Tibial artery (tissue), 4 donors: ENCODE measurements at regions not wholly inside any gene's neighbourhood (a gene's known extent, or its start where the extent isn't known, plus 50 kb on each side); places are given as distances from the start of the nearest gene placed in this dataset.
"Not testable (repeated sequence)": the region's sequence is repeated elsewhere in the genome, so short reads cannot be mapped to it uniquely, and the experiment has no call there.

Source experiments
- DNase-seq, 2 donors: peaks; one replicate each; pipeline ENCODE4 v3.0.0-alpha.2; 2019
- H3K27ac ChIP-seq, 2 donors: fragments of 200-600 bp; sonication (generic) in 1 of 2; 1 replicate in 1 of 2; 2 replicates in 1 of 2; pipeline ENCODE4 v1.5.1; 2018 to 2019; ENCODE audit warnings: mild to moderate bottlenecking in 1 of 2
- H3K27me3 ChIP-seq, 2 donors: fragments of 200-600 bp; sonication (generic) in 1 of 2; one replicate each; pipeline versions ENCODE4 v1.5.1 to v1.6.0; 2016 to 2019
- H3K36me3 ChIP-seq, 3 donors: fragments of 200-600 bp; sonication (generic) in 2 of 3; one replicate each; pipeline ENCODE4 v1.5.1; 2016 to 2019; ENCODE audit warnings: mild to moderate bottlenecking in 2 of 3
- H3K4me1 ChIP-seq, 4 donors: fragments of 200-600 bp; sonication (generic) in 2 of 4; 1 replicate in 3 of 4; 2 replicates in 1 of 4; pipeline ENCODE4 v1.5.1; 2016 to 2019
- H3K4me3 ChIP-seq, 2 donors: fragments of 200-600 bp; sonication (generic) in 1 of 2; 1 replicate in 1 of 2; 2 replicates in 1 of 2; pipeline ENCODE4 v1.5.1; 2018 to 2019; ENCODE audit warnings: mild to moderate bottlenecking in 2 of 2
- H3K9me3 ChIP-seq, 3 donors: fragments of 200-600 bp; sonication (generic) in 1 of 3; one replicate each; pipeline ENCODE4 v1.5.1; 2016 to 2019
- CTCF ChIP-seq, 2 experiments: fragments of 200-600 bp in 1 of 2; fragments of 450-650 bp in 1 of 2; IDR thresholded peaks; one replicate each; pipeline ENCODE4 v1.5.1; 2017 to 2019; ENCODE audit warnings: antibody characterized with exemption in 2 of 2, mild to moderate bottlenecking in 1 of 2, moderate library complexity in 1 of 2
- intact Hi-C: fragments of 100-400 bp; cut with DNase I; formaldehyde crosslinking; loops from one replicate; pipeline ENCODE4 v1.15.0; 2023; ENCODE audit warnings: low total_unique reads

- Histone ChIP-seq H3K36me3 (no peaks in the 10 kb centered on the region), H3K9me3 (no peaks in the 10 kb centered on the region), H3K4me3 (no peak overlapping the region), H3K4me1 (peaks cover 0 to 20% (median 4%) of the 10 kb centered on the region in 4 donors), H3K27me3 (no peaks in the 10 kb centered on the region), H3K27ac (no peak overlapping the region)
- intact Hi-C loops: no loop called here
- DNase-seq: no peak
- no peak for TF ChIP-seq CTCF (IDR thresholded peaks at IDR 0.05)
Measured at GRCh38 chr9:6105738-6106137, 90.3 kb upstream of the RANBP6 start.

- H3K36me3 ChIP-seq, H3K27me3 ChIP-seq, intact Hi-C loops, H3K4me3 ChIP-seq, H3K27ac ChIP-seq, DNase-seq, H3K9me3 ChIP-seq: not testable (repeated sequence)
- H3K4me1 ChIP-seq: peaks cover 0 to 20% (median 4%) of the 10 kb centered on the region in 4 donors
Measured at GRCh38 chr9:6104406-6104805, 89.0 kb upstream of the RANBP6 start.

GRCh38 chr9:6103911-6104310 lies 88.5 kb upstream of the RANBP6 start:
- DNase-seq, H3K36me3 ChIP-seq, H3K4me3 ChIP-seq, H3K27me3 ChIP-seq, H3K27ac ChIP-seq, intact Hi-C loops, H3K9me3 ChIP-seq: not testable (repeated sequence)
- peaks cover 0 to 18% (median 4%) of the 10 kb centered on the region in 4 donors for H3K4me1 ChIP-seq

DNA sequence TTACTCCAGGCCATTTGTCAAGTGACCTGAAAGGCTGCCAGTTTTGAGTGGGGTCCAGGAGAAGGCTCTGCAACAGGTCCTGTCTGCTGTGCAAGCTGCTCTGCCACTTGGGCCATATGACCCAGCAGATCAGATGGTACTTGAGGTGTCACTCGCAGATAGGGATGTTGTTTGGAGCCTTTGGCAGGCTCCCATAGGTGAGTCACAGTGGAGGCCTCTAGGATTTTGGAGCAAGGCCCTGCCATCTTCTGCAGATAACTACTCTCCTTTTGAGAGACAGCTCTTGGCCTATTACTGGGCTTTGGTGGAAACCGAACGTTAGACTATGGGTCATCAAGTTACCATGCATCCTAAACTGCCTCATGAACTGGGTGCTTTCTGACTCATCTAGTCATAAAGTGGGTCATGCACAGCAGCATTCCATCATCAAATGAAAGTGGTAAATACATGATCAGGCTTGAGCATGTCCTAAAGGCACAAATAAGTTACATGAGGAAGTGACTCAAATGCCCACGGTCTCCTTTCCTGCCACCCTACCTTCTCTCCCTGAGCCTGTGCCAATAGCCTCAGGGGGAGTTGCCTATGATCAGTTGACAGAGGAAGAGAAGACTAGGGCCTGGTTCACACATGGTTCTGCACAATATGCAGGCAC lies 87.0 kb upstream of the RANBP6 start:
- H3K4me3 ChIP-seq, H3K9me3 ChIP-seq, DNase-seq, intact Hi-C loops, H3K27me3 ChIP-seq, H3K27ac ChIP-seq, H3K36me3 ChIP-seq: not testable (repeated sequence)
- H3K4me1 ChIP-seq: peaks cover 0 to 11% (median 4%) of the 10 kb centered on the region in 4 donors

DNA sequence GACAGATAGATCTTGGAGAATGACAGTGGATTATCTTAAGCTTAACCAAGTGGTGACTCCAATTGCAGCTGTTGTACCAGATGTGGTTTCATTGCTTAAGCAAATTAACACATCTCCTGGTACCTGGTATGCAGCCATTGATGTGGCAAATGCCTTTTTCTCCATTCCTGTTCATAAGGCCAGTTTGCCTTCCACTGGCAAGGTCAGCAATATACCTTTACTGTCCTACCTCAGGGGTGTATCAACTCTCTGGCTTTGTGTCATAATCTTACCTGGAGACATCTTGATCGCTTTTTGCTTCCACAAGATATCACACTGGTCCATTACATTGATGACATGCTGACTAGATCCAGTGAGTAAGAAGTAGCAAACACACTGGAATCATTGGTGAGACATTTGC lies 86.3 kb upstream of the RANBP6 start:
- H3K27me3 ChIP-seq, H3K27ac ChIP-seq, intact Hi-C loops, H3K4me1 ChIP-seq, DNase-seq, H3K9me3 ChIP-seq, H3K36me3 ChIP-seq, H3K4me3 ChIP-seq: not testable (repeated sequence)

- H3K27me3 ChIP-seq, intact Hi-C loops, H3K4me3 ChIP-seq, DNase-seq, H3K9me3 ChIP-seq, H3K36me3 ChIP-seq, H3K4me1 ChIP-seq, H3K27ac ChIP-seq: not testable (repeated sequence)
Measured at GRCh38 chr9:6099346-6099745, 83.9 kb upstream of the RANBP6 start.

DNA sequence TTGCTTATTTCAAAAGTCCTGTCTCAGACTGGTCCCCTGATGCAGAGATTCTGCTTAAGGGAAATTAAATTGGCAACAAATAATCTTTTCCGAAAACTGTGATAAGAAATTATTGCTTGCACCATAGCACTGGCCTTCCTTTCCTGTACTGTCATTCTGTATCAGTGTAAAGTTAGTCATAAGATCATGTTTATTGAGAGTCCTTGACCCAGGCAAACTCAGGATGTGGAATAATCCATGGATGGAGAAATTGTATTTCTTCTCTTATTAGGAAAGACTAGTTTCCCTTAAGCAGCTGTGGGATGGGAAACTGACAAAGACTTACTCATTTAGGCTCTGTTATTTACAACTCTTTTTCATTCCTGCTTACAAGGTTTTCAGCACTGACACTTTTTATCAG lies 83.0 kb upstream of the RANBP6 start:
- Histone ChIP-seq H3K4me3 (no peak overlapping the region), H3K36me3 (no peaks in the 10 kb centered on the region), H3K9me3 (no peaks in the 10 kb centered on the region), H3K4me1 (no peaks in the 10 kb centered on the region), H3K27me3 (no peaks in the 10 kb centered on the region), H3K27ac (no peak overlapping the region)
- TF ChIP-seq CTCF (IDR thresholded peaks at IDR 0.05): no peak
- intact Hi-C loops: no loop called here
- DNase-seq: no peak

DNA sequence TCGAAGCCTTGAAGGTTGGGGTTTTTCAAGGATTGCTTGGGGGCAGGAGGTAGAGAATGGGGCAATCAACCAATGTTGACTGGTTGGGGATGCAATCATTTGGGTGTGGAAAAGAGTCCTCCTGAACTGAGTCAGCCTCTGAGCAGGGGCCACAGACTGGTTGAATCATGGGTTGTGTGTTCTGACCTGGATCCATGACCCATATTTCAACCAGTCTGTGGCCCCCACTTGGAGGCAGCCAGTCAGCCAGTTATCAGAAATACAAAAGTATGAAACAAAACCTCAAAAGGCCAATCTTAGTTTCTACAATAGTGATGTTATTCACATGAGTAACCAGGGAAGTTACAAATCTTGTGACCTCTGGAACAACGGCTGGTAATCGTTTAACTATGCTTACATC lies 81.4 kb upstream of the RANBP6 start:
- H3K27ac ChIP-seq: no peak overlapping the region
- H3K4me1 ChIP-seq: no peaks in the 10 kb centered on the region
- H3K4me3 ChIP-seq: no peak overlapping the region
- H3K27me3 ChIP-seq: no peaks in the 10 kb centered on the region
- TF ChIP-seq CTCF (IDR thresholded peaks at IDR 0.05): no peak
- no peaks in the 10 kb centered on the region for H3K9me3 ChIP-seq
- no peaks in the 10 kb centered on the region for H3K36me3 ChIP-seq
- DNase-seq: no peak
- intact Hi-C loops: no loop called here
